PC-3 (cell line): ENCODE measurements at regions not wholly inside any gene's neighbourhood (a gene's known extent, or its start where the extent isn't known, plus 50 kb on each side); places are given as distances from the start of the nearest gene placed in this dataset.

Experiments
- ATAC-seq: fragments of 200-7000 bp; cut with Tn5 transposase; 2 replicates; pipeline ENCODE4 v1.9.1; 2020; ENCODE audit warnings: mild to moderate bottlenecking, moderate library complexity
- BruUV-seq: library from RNA; stranded (reverse); fragments of 400-500 nt; replicated peaks from 2 replicates; lab custom pipeline; 2021; lab: Mats Ljungman, UMichigan
- CTCF ChIA-PET: fragments of 300-600 bp; sonication (Branson Sonifier 250); formaldehyde crosslinking; loops from one replicate; lab custom pipeline; 2022; ENCODE audit warnings: antibody characterized with exemption; lab: Charles Lee
- POLR2A ChIA-PET: fragments of 300-600 bp; sonication (Branson Sonifier 250); formaldehyde crosslinking; loops from one replicate; lab custom pipeline; 2022; ENCODE audit warnings: antibody characterized with exemption; ENCODE audit not compliant: unreplicated experiment; lab: Charles Lee
- DNase-seq: peaks from one replicate; pipeline ENCODE4 v3.0.0-alpha.2; 2015
- H2AFZ ChIP-seq: fragments of 300-600 bp; sonication (generic); 2 replicates; pipeline ENCODE4 v1.6.0; 2016; ENCODE audit warnings: antibody characterized with exemption, low read length
- H3F3A ChIP-seq: fragments of 300-600 bp; sonication (generic); one replicate; pipeline ENCODE4 v1.6.0; 2017; ENCODE audit warnings: antibody characterized with exemption, low read length, control low read depth, mild to moderate bottlenecking; ENCODE audit not compliant: unreplicated experiment
- H3K27ac ChIP-seq: fragments of 300-600 bp; sonication (generic); 2 replicates; pipeline ENCODE4 v1.5.1; 2016; ENCODE audit warnings: mild to moderate bottlenecking, low read length
- H3K27me3 ChIP-seq: fragments of 300-600 bp; sonication (generic); 2 replicates; pipeline ENCODE4 v1.6.1; 2016; ENCODE audit warnings: low read length, mixed read lengths
- H3K36me3 ChIP-seq: fragments of 300-600 bp; sonication (generic); 2 replicates; pipeline ENCODE4 v1.6.1; 2016; ENCODE audit warnings: low read depth, mixed run types, low read length, mixed read lengths
- H3K4me1 ChIP-seq: fragments of 300-600 bp; sonication (generic); 2 replicates; pipeline ENCODE4 v1.5.1; 2016; ENCODE audit warnings: low read length; ENCODE audit not compliant: insufficient read depth
- H3K4me2 ChIP-seq: fragments of 300-600 bp; sonication (generic); 2 replicates; pipeline ENCODE4 v1.6.0; 2016; ENCODE audit warnings: low read length
- H3K4me3 ChIP-seq: fragments of 300-600 bp; sonication (generic); 2 replicates; pipeline ENCODE4 v1.5.1; 2016; ENCODE audit warnings: mild to moderate bottlenecking, low read length, mixed read lengths
- H3K79me2 ChIP-seq: fragments of 300-600 bp; sonication (generic); 2 replicates; pipeline ENCODE4 v1.6.1; 2017; ENCODE audit warnings: low read length, mixed read lengths
- H3K9ac ChIP-seq: fragments of 300-600 bp; sonication (generic); 2 replicates; pipeline ENCODE4 v1.6.0; 2016; ENCODE audit warnings: mild to moderate bottlenecking, low read length
- H3K9me2 ChIP-seq: fragments of 300-600 bp; sonication (generic); replicated peaks from 2 replicates; pipeline ENCODE4 v1.6.1; 2016; ENCODE audit warnings: mixed run types, low read length, mixed read lengths
- H3K9me3 ChIP-seq: fragments of 300-600 bp; sonication (generic); 2 replicates; pipeline ENCODE4 v1.6.1; 2016; ENCODE audit warnings: low read length, mixed read lengths
- H4K20me1 ChIP-seq: fragments of 300-600 bp; sonication (generic); 2 replicates; pipeline ENCODE4 v1.6.1; 2016; ENCODE audit warnings: low read length, mixed read lengths
- CTCF ChIP-seq: fragments of 300-600 bp; sonication (generic); conservative IDR thresholded peaks from 2 replicates; pipeline ENCODE4 v1.5.1; 2017; ENCODE audit warnings: antibody characterized with exemption, low read depth, mild to moderate bottlenecking, low read length
- EZH2 ChIP-seq: fragments of 300-600 bp; sonication (generic); IDR thresholded peaks from one replicate; pipeline ENCODE4 v1.6.1; 2017; ENCODE audit warnings: antibody characterized with exemption, mild to moderate bottlenecking, low read length; ENCODE audit not compliant: unreplicated experiment
- EZH2phosphoT487 ChIP-seq: fragments of 300-600 bp; sonication (generic); IDR thresholded peaks from 2 replicates; pipeline ENCODE4 v1.6.1; 2018; ENCODE audit warnings: mild to moderate bottlenecking, antibody characterized with exemption, low read length, borderline replicate concordance
- intact Hi-C: fragments of 100-400 bp; cut with micrococcal nuclease; formaldehyde crosslinking; loops from 2 replicates; pipeline ENCODE4 v1.9.0; 2023

DNA sequence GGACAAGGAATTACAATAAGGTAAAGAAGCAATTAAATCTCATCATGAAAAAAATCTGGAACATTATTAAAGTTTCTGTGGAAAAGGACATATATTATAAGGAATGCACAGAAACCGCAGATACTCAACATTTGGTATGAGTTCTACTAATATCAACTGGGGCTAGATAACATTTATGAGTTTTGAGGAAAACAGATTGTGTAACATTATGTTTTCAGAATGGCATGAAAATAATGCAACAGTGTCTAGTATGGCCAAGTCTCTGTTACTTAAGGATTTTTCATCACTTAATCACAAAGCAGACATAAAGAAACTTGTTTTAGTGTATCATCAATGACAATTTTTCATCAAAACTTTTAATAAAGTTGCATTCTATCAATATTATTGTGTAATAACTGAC lies 785.0 kb downstream of the GLUD2 start:
- Histone ChIP-seq H3K36me3 (no peaks in the 10 kb centered on the region), H4K20me1 (no peaks in the 10 kb centered on the region), H3K9me2 (no peaks in the 10 kb centered on the region), H3K79me2 (no peaks in the 10 kb centered on the region), H3K27ac (no peak overlapping the region), H3K27me3 (no peaks in the 10 kb centered on the region), H3K9ac (no peak overlapping the region), H3K9me3 (no peaks in the 10 kb centered on the region), H2AFZ (no peak overlapping the region), H3K4me1 (no peaks in the 10 kb centered on the region), H3K4me2 (no peak overlapping the region), H3K4me3 (no peak overlapping the region), H3F3A (no peaks in the 10 kb centered on the region)
- ATAC-seq (no peak), DNase-seq (no peak)
- no TSS peak for BruUV-seq
- TF ChIP-seq CTCF, result no peak
- no peak for TF ChIP-seq EZH2
- no peak for TF ChIP-seq EZH2phosphoT487
- intact Hi-C loops, result no loop called here
- ChIA-PET POLR2A (no interaction called here), CTCF (no interaction called here)

GRCh38 chrX:121836000-121836399 lies 788.6 kb downstream of the GLUD2 start:
- H3K36me3 ChIP-seq, result no peaks in the 10 kb centered on the region
- H2AFZ ChIP-seq, result no peak overlapping the region
- H3K9me3 ChIP-seq, result no peaks in the 10 kb centered on the region
- CTCF ChIA-PET, result no interaction called here
- H3K79me2 ChIP-seq, result no peaks in the 10 kb centered on the region
- no peak overlapping the region for H3K4me3 ChIP-seq
- intact Hi-C loops, result no loop called here
- no peaks in the 10 kb centered on the region for H3K9me2 ChIP-seq
- no peak overlapping the region for H3K9ac ChIP-seq
- H3K27ac ChIP-seq, result no peak overlapping the region
- H3F3A ChIP-seq, result no peaks in the 10 kb centered on the region
- TF ChIP-seq EZH2phosphoT487 (no peak), EZH2 (no peak)
- no peaks in the 10 kb centered on the region for H3K4me1 ChIP-seq
- H3K4me2 ChIP-seq, result no peak overlapping the region
- no peaks in the 10 kb centered on the region for H4K20me1 ChIP-seq
- H3K27me3 ChIP-seq, result no peaks in the 10 kb centered on the region
- ATAC-seq, result no peak
- no peak for DNase-seq
- POLR2A ChIA-PET, result no interaction called here
- BruUV-seq, result no TSS peak

DNA sequence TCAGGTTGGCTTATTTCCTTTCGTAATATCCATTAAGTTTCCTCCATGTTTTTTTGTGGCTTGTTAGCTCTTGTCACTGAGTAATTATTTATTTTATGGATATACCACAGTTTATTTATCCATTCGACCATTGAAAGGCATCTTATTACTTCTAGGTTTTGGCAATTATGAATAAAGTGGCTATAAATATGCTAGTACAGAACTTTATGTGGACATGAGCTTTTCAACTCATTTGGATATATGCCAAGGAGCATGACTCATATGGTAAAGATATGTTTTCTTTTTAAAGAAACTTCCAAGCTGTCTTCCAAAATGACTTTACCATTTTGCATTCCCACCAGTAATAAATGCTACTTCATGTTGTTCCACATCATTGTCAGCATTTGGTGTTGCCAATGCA lies 803.6 kb downstream of the GLUD2 start:
- no peaks in the 10 kb centered on the region for H3K79me2 ChIP-seq
- H3K9me2 ChIP-seq, result no peaks in the 10 kb centered on the region
- POLR2A ChIA-PET, result no interaction called here
- DNase-seq (peak; percentile 51), ATAC-seq (no peak)
- H3K4me2 ChIP-seq, result no peak overlapping the region
- H4K20me1 ChIP-seq, result no peaks in the 10 kb centered on the region
- H3K4me3 ChIP-seq, result no peak overlapping the region
- CTCF ChIA-PET, result no interaction called here
- H3K9ac ChIP-seq, result no peak overlapping the region
- intact Hi-C loops, result no loop called here
- no TSS peak for BruUV-seq
- H3K4me1 ChIP-seq, result no peaks in the 10 kb centered on the region
- H3K27ac ChIP-seq, result no peak overlapping the region
- H3K27me3 ChIP-seq, result no peaks in the 10 kb centered on the region
- TF ChIP-seq EZH2 (no peak), CTCF (no peak), EZH2phosphoT487 (no peak)
- H2AFZ ChIP-seq, result no peak overlapping the region
- H3K36me3 ChIP-seq, result no peaks in the 10 kb centered on the region
- H3K9me3 ChIP-seq, result no peaks in the 10 kb centered on the region
- H3F3A ChIP-seq, result no peaks in the 10 kb centered on the region
